Endothelial cell of umbilical vein (primary cell): ENCODE measurements at regions not wholly inside any gene's neighbourhood (a gene's known extent, or its start where the extent isn't known, plus 50 kb on each side); places are given as distances from the start of the nearest gene placed in this dataset.

Experiments used
- BruUV-seq: library from RNA; stranded (reverse); fragments of 400-500 nt; replicated peaks from 2 replicates; lab custom pipeline; 2021; lab: Mats Ljungman, UMichigan
- CTCF ChIA-PET: fragments of 300-600, 350-600 bp; sonication (Branson Sonifier 250); formaldehyde crosslinking; loops from one replicate; lab custom pipeline; 2021; ENCODE audit warnings: antibody characterized with exemption, inconsistent platforms; lab: Charles Lee
- POLR2A ChIA-PET: fragments of 300-600, 350-600 bp; sonication (Branson Sonifier 250); formaldehyde crosslinking; loops from one replicate; lab custom pipeline; 2021; ENCODE audit warnings: antibody characterized with exemption, inconsistent platforms; lab: Charles Lee
- DNase-seq: peaks from one replicate; pipeline ENCODE4 v3.0.0-alpha.2; 2011; ENCODE audit warnings: low read depth, low spot score
- FAIRE-seq: peaks from 2 replicates; lab custom pipeline; 2011; peaks lifted over from hg19 to GRCh38; lab: Jason Lieb, UNC
- H2AFZ ChIP-seq: 2 replicates; pipeline ENCODE4 v1.6.0; 2012; ENCODE audit warnings: low read depth, low read length, control low read depth, inconsistent platforms
- H3K27ac ChIP-seq: 2 replicates; pipeline ENCODE4 v1.5.1; 2011; ENCODE audit warnings: low read depth, mild to moderate bottlenecking, control low read depth, low read length, moderate library complexity; ENCODE audit not compliant: insufficient read depth
- H3K27me3 ChIP-seq, 2 experiments: 2 replicates each; pipeline versions ENCODE4 v1.6.0 to v1.6.1; 2011; ENCODE audit warnings: low read length in 2 of 2, mixed read lengths in 1 of 2; ENCODE audit not compliant: control insufficient read depth in 2 of 2, insufficient read depth in 2 of 2
- H3K36me3 ChIP-seq, 2 experiments: 2 replicates in 1 of 2; 3 replicates in 1 of 2; pipeline ENCODE4 v1.5.1; 2011; ENCODE audit warnings: low read length in 2 of 2, mild to moderate bottlenecking in 1 of 2, moderate library complexity in 1 of 2; ENCODE audit not compliant: control insufficient read depth in 2 of 2, insufficient read depth in 2 of 2; ENCODE audit errors: extremely low read depth in 1 of 2
- H3K4me1 ChIP-seq: 3 replicates; pipeline ENCODE4 v1.5.1; 2011; ENCODE audit warnings: mild to moderate bottlenecking, low read length; ENCODE audit not compliant: control insufficient read depth, insufficient read depth; ENCODE audit errors: extremely low read depth
- H3K4me2 ChIP-seq: 2 replicates; pipeline ENCODE4 v1.6.1; 2011; ENCODE audit warnings: low read length, control low read depth, mixed read lengths; ENCODE audit not compliant: insufficient read depth
- H3K4me3 ChIP-seq, 3 experiments: fragments of 200-600 bp in 1 of 3; sonication (generic), shearing (Covaris generic) in 1 of 3; replicated peaks in 1 of 3; 2 replicates each; pipeline ENCODE4 v1.5.1; 2011 to 2016; ENCODE audit warnings: control low read depth in 3 of 3, low read length in 3 of 3, mild to moderate bottlenecking in 2 of 3, inconsistent platforms in 1 of 3, low read depth in 1 of 3, moderate library complexity in 1 of 3; ENCODE audit not compliant: insufficient read depth in 1 of 3
- H3K79me2 ChIP-seq: 2 replicates; pipeline ENCODE4 v1.6.0; 2012; ENCODE audit warnings: low read length, inconsistent platforms; ENCODE audit not compliant: control insufficient read depth, insufficient read depth
- H3K9ac ChIP-seq: replicated peaks from 2 replicates; pipeline ENCODE3; 2011; ENCODE audit warnings: low read length, control low read depth; ENCODE audit not compliant: insufficient read depth; ENCODE audit errors: extremely low read depth
- H3K9me1 ChIP-seq: replicated peaks from 3 replicates; pipeline ENCODE4 v1.6.0; 2011; ENCODE audit warnings: mild to moderate bottlenecking, low read length; ENCODE audit not compliant: control insufficient read depth, insufficient read depth; ENCODE audit errors: extremely low read depth
- H3K9me3 ChIP-seq: replicated peaks from 2 replicates; pipeline ENCODE4 v1.5.1; 2012; ENCODE audit warnings: low read length, inconsistent platforms; ENCODE audit not compliant: control insufficient read depth, insufficient read depth
- H4K20me1 ChIP-seq: replicated peaks from 2 replicates; pipeline ENCODE3; 2011; ENCODE audit warnings: mild to moderate bottlenecking, low read length; ENCODE audit not compliant: control insufficient read depth, insufficient read depth; ENCODE audit errors: extremely low read depth
- EZH2 ChIP-seq: IDR thresholded peaks from 2 replicates; pipeline ENCODE4 v1.6.1; 2012; ENCODE audit warnings: borderline replicate concordance, low read depth, mild to moderate bottlenecking, moderate library complexity, low read length, inconsistent platforms; ENCODE audit not compliant: severe bottlenecking
- FOS ChIP-seq: IDR thresholded peaks from 2 replicates; pipeline ENCODE4 v1.6.1; 2011; ENCODE audit warnings: mild to moderate bottlenecking, low read length, moderate library complexity, borderline replicate concordance; ENCODE audit not compliant: insufficient read depth
- GATA2 ChIP-seq: IDR thresholded peaks from 2 replicates; pipeline ENCODE4 v1.7.0; 2011; ENCODE audit warnings: low read depth, mild to moderate bottlenecking, moderate library complexity, mixed read lengths, low read length; ENCODE audit not compliant: insufficient read length, insufficient read depth
- JUN ChIP-seq: IDR thresholded peaks from 2 replicates; pipeline ENCODE4 v1.6.1; 2011; ENCODE audit warnings: borderline replicate concordance, low read depth; ENCODE audit not compliant: insufficient read length, insufficient read depth
- MAX ChIP-seq: IDR thresholded peaks from 2 replicates; pipeline ENCODE4 v1.6.1; 2011; ENCODE audit not compliant: insufficient read depth, insufficient read length
- MYC ChIP-seq: IDR thresholded peaks from one replicate; pipeline ENCODE4 v1.6.1; 2011; ENCODE audit warnings: mild to moderate bottlenecking, low read depth, low read length
- POLR2A ChIP-seq: IDR thresholded peaks from 2 replicates; pipeline ENCODE4 v1.6.1; 2012; ENCODE audit warnings: low read depth, mild to moderate bottlenecking, control low read depth, low read length
- POLR2AphosphoS5 ChIP-seq: IDR thresholded peaks from 2 replicates; pipeline ENCODE4 v1.6.1; 2012; ENCODE audit warnings: low read depth, mild to moderate bottlenecking, control low read depth, low read length, moderate library complexity; ENCODE audit not compliant: insufficient read depth
- dilution Hi-C: fragments of 300-500 bp; cut with MboI; formaldehyde crosslinking; loops from one replicate; pipeline ENCODE4 v1.15.0; 2019; ENCODE audit warnings: low sequenced_read_pairs; ENCODE audit not compliant: extremely low pct_ligation_motif_present
- intact Hi-C: fragments of 100-400 bp; cut with micrococcal nuclease; formaldehyde crosslinking; loops from one replicate; pipeline ENCODE4 v1.10.0; 2022
- TF ChIP-seq, protein P1 (sequence below), 2 donors: IDR thresholded peaks; 1 replicate in 1 of 2; 2 replicates in 1 of 2; pipeline ENCODE4 v1.5.1; 2011; ENCODE audit warnings: low read length in 2 of 2, mild to moderate bottlenecking in 2 of 2, moderate library complexity in 2 of 2, control low read depth in 1 of 2, inconsistent platforms in 1 of 2, low read depth in 1 of 2; ENCODE audit not compliant: insufficient read depth in 1 of 2; ENCODE audit errors: extremely low read depth in 1 of 2

DNA sequence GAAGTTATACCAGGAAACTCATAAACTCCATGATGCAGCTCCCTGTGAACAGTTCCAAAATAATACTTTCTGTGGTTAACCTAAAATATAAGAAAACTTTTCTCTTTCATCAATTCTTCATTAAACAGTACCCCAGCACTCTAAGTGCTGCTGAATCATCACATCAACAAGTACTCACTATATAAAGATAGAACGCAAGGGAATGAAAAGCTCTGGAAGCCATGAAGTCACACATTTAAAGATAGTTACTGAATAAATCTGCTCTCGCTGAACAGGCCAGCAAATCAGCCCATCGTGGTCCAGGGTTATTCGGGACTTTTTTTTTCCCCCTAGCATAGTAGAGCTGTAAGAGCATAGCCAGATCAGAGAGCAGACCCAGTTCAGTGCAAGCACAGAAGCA, 254.3 kb downstream of the IPMK start:
- H2AFZ ChIP-seq = no peak overlapping the region
- no peaks in the 10 kb centered on the region for H3K9me1 ChIP-seq
- no peaks in the 10 kb centered on the region for H3K79me2 ChIP-seq
- no peak overlapping the region for H3K9ac ChIP-seq
- no peaks in the 10 kb centered on the region for H3K36me3 ChIP-seq
- no peaks in the 10 kb centered on the region for H3K9me3 ChIP-seq
- no TSS peak for BruUV-seq
- H3K27me3 ChIP-seq = no peaks in the 10 kb centered on the region
- CTCF ChIA-PET = no interaction called here
- no peak overlapping the region for H3K27ac ChIP-seq
- H3K4me2 ChIP-seq = no peak overlapping the region
- no peaks in the 10 kb centered on the region for H3K4me1 ChIP-seq
- dilution Hi-C loops = no loop called here
- intact Hi-C loops = no loop called here
- DNase-seq = no peak
- TF ChIP-seq MAX (no peak), GATA2 (no peak), FOS (no peak), POLR2A (no peak), JUN (no peak)
- no peak overlapping the region for H3K4me3 ChIP-seq
- no peak for FAIRE-seq
- H4K20me1 ChIP-seq = no peaks in the 10 kb centered on the region
- POLR2A ChIA-PET = no interaction called here

DNA sequence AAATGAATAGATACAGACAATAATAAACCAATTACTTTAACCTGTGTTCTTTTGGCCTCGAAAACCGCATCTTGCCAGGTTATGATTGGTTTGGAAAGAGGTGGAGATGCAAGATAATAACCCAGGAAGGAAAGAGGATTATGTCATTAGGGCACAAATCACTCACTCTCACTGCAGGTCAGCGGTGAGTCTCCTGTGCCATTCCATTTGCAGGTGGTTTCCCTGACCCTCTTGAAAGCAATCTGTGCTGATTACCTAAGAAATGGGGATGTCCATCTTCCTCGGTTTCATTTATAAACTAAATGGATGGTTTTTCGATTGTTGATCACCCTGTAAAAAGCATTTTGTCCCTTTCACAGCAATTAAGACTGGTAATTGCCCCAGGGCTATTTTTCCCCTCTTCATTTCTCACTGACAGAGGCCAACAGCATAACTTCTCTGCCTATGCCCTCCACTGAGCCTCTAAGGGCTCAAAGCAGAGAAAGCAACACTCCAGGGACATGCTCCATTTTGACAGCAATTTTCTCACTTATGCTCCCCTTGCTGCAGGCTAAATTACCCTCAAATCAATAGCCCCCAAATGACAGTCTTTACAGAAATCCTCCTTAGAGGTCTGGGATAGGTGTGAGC, 257.5 kb downstream of the IPMK start:
- H3K4me1 ChIP-seq = no peaks in the 10 kb centered on the region
- H3K4me2 ChIP-seq = no peak overlapping the region
- TF ChIP-seq, protein P1, sequence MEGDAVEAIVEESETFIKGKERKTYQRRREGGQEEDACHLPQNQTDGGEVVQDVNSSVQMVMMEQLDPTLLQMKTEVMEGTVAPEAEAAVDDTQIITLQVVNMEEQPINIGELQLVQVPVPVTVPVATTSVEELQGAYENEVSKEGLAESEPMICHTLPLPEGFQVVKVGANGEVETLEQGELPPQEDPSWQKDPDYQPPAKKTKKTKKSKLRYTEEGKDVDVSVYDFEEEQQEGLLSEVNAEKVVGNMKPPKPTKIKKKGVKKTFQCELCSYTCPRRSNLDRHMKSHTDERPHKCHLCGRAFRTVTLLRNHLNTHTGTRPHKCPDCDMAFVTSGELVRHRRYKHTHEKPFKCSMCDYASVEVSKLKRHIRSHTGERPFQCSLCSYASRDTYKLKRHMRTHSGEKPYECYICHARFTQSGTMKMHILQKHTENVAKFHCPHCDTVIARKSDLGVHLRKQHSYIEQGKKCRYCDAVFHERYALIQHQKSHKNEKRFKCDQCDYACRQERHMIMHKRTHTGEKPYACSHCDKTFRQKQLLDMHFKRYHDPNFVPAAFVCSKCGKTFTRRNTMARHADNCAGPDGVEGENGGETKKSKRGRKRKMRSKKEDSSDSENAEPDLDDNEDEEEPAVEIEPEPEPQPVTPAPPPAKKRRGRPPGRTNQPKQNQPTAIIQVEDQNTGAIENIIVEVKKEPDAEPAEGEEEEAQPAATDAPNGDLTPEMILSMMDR (IDR thresholded peaks at IDR 0.05; ENCODE audit: extremely low read depth in 1 of 2, insufficient read depth in 1 of 2, low read depth in 1 of 2, low read length in 2 of 2) = no peak
- no peak for TF ChIP-seq FOS
- TF ChIP-seq MYC = no peak
- TF ChIP-seq GATA2 = no peak
- TF ChIP-seq POLR2AphosphoS5 = no peak
- TF ChIP-seq MAX = no peak
- TF ChIP-seq POLR2A = no peak
- no peak for TF ChIP-seq JUN
- TF ChIP-seq EZH2 = no peak
- ChIA-PET POLR2A (no interaction called here), CTCF (no interaction called here)
- no peak overlapping the region for H2AFZ ChIP-seq
- no peak for DNase-seq
- H3K9me1 ChIP-seq = no peaks in the 10 kb centered on the region
- no peaks in the 10 kb centered on the region for H4K20me1 ChIP-seq
- H3K27ac ChIP-seq = no peak overlapping the region
- no TSS peak for BruUV-seq
- H3K27me3 ChIP-seq = no peaks in the 10 kb centered on the region
- no peaks in the 10 kb centered on the region for H3K36me3 ChIP-seq
- dilution Hi-C loops (no loop called here), intact Hi-C loops (no loop called here)
- H3K9me3 ChIP-seq = no peaks in the 10 kb centered on the region
- no peak overlapping the region for H3K4me3 ChIP-seq
- H3K79me2 ChIP-seq = no peaks in the 10 kb centered on the region
- H3K9ac ChIP-seq = no peak overlapping the region
- no peak for FAIRE-seq
